MM.1S (cell line): ENCODE measurements at regions not wholly inside any gene's neighbourhood (a gene's known extent, or its start where the extent isn't known, plus 50 kb on each side); places are given as distances from the start of the nearest gene placed in this dataset.

ENCODE experiments used
- DNase-seq: peaks from one replicate; pipeline ENCODE4 v3.0.0-alpha.2; 2015
- H2AFZ ChIP-seq: fragments of 300-600 bp; sonication (generic); 2 replicates; pipeline ENCODE4 v1.6.0; 2016; ENCODE audit warnings: antibody characterized with exemption, low read length
- H3F3A ChIP-seq: fragments of 300-600 bp; sonication (generic); 2 replicates; pipeline ENCODE4 v1.6.1; 2016; ENCODE audit warnings: mild to moderate bottlenecking, antibody characterized with exemption, low read length, moderate library complexity, mixed read lengths; ENCODE audit not compliant: insufficient read depth
- H3K27ac ChIP-seq: fragments of 300-600 bp; sonication (generic); 2 replicates; pipeline ENCODE4 v1.5.1; 2016; ENCODE audit warnings: mild to moderate bottlenecking, low read length
- H3K27me3 ChIP-seq: fragments of 300-600 bp; sonication (generic); replicated peaks from 2 replicates; pipeline ENCODE4 v1.6.0; 2016; ENCODE audit warnings: low read length; ENCODE audit not compliant: insufficient read depth
- H3K36me3 ChIP-seq: fragments of 300-600 bp; sonication (generic); replicated peaks from 2 replicates; pipeline ENCODE4 v1.6.1; 2016; ENCODE audit warnings: mild to moderate bottlenecking, low read length, mixed read lengths; ENCODE audit not compliant: insufficient read depth
- H3K4me1 ChIP-seq: fragments of 300-600 bp; sonication (generic); 2 replicates; pipeline ENCODE4 v1.6.1; 2016; ENCODE audit warnings: low read length, mixed read lengths
- H3K4me2 ChIP-seq: fragments of 300-600 bp; sonication (generic); 2 replicates; pipeline ENCODE4 v1.6.0; 2016; ENCODE audit warnings: low read depth, low read length
- H3K4me3 ChIP-seq: fragments of 300-600 bp; sonication (generic); 2 replicates; pipeline ENCODE4 v1.5.1; 2016; ENCODE audit warnings: low read length, mixed read lengths
- H3K79me2 ChIP-seq: fragments of 300-600 bp; sonication (generic); 2 replicates; pipeline ENCODE4 v1.6.1; 2016; ENCODE audit warnings: mixed run types, low read length, mixed read lengths
- H3K9ac ChIP-seq: fragments of 300-600 bp; sonication (generic); 2 replicates; pipeline ENCODE4 v1.6.1; 2016; ENCODE audit warnings: low read length, mixed read lengths
- H3K9me2 ChIP-seq: fragments of 300-600 bp; sonication (generic); replicated peaks from 2 replicates; pipeline ENCODE4 v1.6.1; 2016; ENCODE audit warnings: mild to moderate bottlenecking, low read length, mixed read lengths; ENCODE audit not compliant: insufficient read depth
- H3K9me3 ChIP-seq: fragments of 300-600 bp; sonication (generic); replicated peaks from 2 replicates; pipeline ENCODE4 v1.6.1; 2016; ENCODE audit warnings: mild to moderate bottlenecking, low read length, mixed read lengths; ENCODE audit not compliant: insufficient read depth
- H4K20me1 ChIP-seq: fragments of 300-600 bp; sonication (generic); 2 replicates; pipeline ENCODE4 v1.6.1; 2016; ENCODE audit warnings: mild to moderate bottlenecking, low read length, moderate library complexity, mixed read lengths; ENCODE audit not compliant: insufficient read depth
- CTCF ChIP-seq: fragments of 300-600 bp; sonication (generic); IDR thresholded peaks from 2 replicates; pipeline ENCODE4 v1.5.1; 2016; ENCODE audit warnings: antibody characterized with exemption, low read length, mixed read lengths
- EZH2 ChIP-seq: fragments of 300-600 bp; sonication (generic); optimal IDR thresholded peaks from 2 replicates; pipeline ENCODE3; 2017; ENCODE audit warnings: low read depth, mild to moderate bottlenecking, antibody characterized with exemption, low read length, mixed read lengths
- EZH2phosphoT487 ChIP-seq: fragments of 300-600 bp; sonication (generic); IDR thresholded peaks from 2 replicates; pipeline ENCODE4 v1.6.1; 2018; ENCODE audit warnings: antibody characterized with exemption, low read length

- H3K27ac ChIP-seq, result no peak overlapping the region
- no peak overlapping the region for H3K9ac ChIP-seq
- DNase-seq, result no peak
- H3K4me1 ChIP-seq, result peaks cover 11% of the 10 kb centered on the region
- no peaks in the 10 kb centered on the region for H3F3A ChIP-seq
- no peak overlapping the region for H3K4me3 ChIP-seq
- no peaks in the 10 kb centered on the region for H3K36me3 ChIP-seq
- H4K20me1 ChIP-seq, result no peaks in the 10 kb centered on the region
- no peaks in the 10 kb centered on the region for H3K79me2 ChIP-seq
- H3K9me2 ChIP-seq, result no peaks in the 10 kb centered on the region
- H3K4me2 ChIP-seq, result no peak overlapping the region
- no peaks in the 10 kb centered on the region for H3K9me3 ChIP-seq
- H2AFZ ChIP-seq, result no peak overlapping the region
- H3K27me3 ChIP-seq, result no peaks in the 10 kb centered on the region
- TF ChIP-seq EZH2phosphoT487 (no peak), CTCF (no peak), EZH2 (no peak)
Observed at GRCh38 chr14:89640141-89640540, 223.1 kb upstream of the FOXN3 start.

DNA sequence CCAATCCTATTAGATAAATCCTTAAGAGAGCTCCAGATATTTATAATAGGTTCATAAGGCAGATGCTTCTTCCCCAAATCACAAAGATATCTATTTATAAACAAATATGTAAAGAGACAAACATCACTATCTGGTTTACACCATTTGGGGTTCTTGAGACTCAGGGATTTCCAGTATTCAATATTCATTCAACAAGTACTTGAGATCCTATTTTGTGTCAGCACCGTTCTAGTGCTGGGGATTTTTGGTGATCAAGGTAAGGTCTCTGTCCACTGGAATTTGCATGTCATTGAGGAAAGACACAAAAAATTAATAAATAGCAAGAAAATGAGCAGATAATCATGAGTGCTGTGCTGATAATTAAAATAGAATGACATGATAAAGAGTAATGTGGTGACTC is 222.7 kb upstream of the FOXN3 start:
- Histone ChIP-seq H3K4me1 (peaks cover 11% of the 10 kb centered on the region), H3K4me2 (no peak overlapping the region), H3K27me3 (no peaks in the 10 kb centered on the region), H3K36me3 (no peaks in the 10 kb centered on the region), H3K9ac (no peak overlapping the region), H3K4me3 (no peak overlapping the region), H3K27ac (no peak overlapping the region), H3K9me3 (no peaks in the 10 kb centered on the region), H2AFZ (no peak overlapping the region), H4K20me1 (no peaks in the 10 kb centered on the region), H3K9me2 (no peaks in the 10 kb centered on the region), H3F3A (no peaks in the 10 kb centered on the region), H3K79me2 (no peaks in the 10 kb centered on the region)
- no peak for TF ChIP-seq EZH2
- no peak for TF ChIP-seq CTCF
- TF ChIP-seq EZH2phosphoT487, result no peak
- no peak for DNase-seq

- Histone ChIP-seq H3K36me3 (no peaks in the 10 kb centered on the region), H3F3A (no peaks in the 10 kb centered on the region), H4K20me1 (no peaks in the 10 kb centered on the region), H3K27ac (no peak overlapping the region), H3K4me2 (peak overlapping the region; percentile 12; the same call in 1 of the 2 replicates), H3K9ac (no peak overlapping the region), H3K4me1 (peaks cover 11% of the 10 kb centered on the region), H3K9me3 (no peaks in the 10 kb centered on the region), H3K79me2 (no peaks in the 10 kb centered on the region), H3K27me3 (no peaks in the 10 kb centered on the region), H3K4me3 (no peak overlapping the region), H2AFZ (no peak overlapping the region), H3K9me2 (no peaks in the 10 kb centered on the region)
- DNase-seq, result no peak
- no peak for TF ChIP-seq EZH2phosphoT487
- TF ChIP-seq EZH2, result no peak
- TF ChIP-seq CTCF, result no peak
Observed at GRCh38 chr14:89638891-89639290, 221.9 kb upstream of the FOXN3 start.

DNA sequence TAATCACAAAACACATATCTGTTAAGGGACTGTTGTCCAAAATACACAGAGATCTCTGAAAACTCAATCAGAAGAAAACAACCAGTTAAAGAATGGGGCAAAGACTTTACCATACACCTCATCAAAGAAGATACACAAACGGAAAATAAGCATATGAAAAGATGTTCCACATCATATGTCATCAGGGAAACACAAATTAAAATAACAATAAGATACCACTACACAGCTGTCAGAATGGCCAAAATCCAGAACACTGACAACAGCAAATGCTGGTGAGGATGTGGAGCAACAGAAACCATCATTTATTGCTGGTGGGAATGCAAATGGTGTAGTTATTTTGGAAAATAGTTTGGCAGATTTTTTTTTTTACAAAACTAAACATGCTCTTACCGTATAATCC is 220.5 kb upstream of the FOXN3 start:
- Histone ChIP-seq H3F3A (no peaks in the 10 kb centered on the region), H4K20me1 (no peaks in the 10 kb centered on the region), H3K4me3 (no peak overlapping the region), H3K79me2 (no peaks in the 10 kb centered on the region), H3K36me3 (no peaks in the 10 kb centered on the region), H3K27me3 (no peaks in the 10 kb centered on the region), H3K9ac (no peak overlapping the region), H3K9me3 (no peaks in the 10 kb centered on the region), H3K9me2 (no peaks in the 10 kb centered on the region), H3K27ac (no peak overlapping the region), H3K4me1 (peaks cover 11% of the 10 kb centered on the region), H2AFZ (no peak overlapping the region), H3K4me2 (no peak overlapping the region)
- no peak for DNase-seq
- TF ChIP-seq CTCF (no peak), EZH2phosphoT487 (no peak), EZH2 (no peak)
